PC-3 (cell line): ENCODE measurements at regions not wholly inside any gene's neighbourhood (a gene's known extent, or its start where the extent isn't known, plus 50 kb on each side); places are given as distances from the start of the nearest gene placed in this dataset.

Experiments used
- ATAC-seq: fragments of 200-7000 bp; cut with Tn5 transposase; 2 replicates; pipeline ENCODE4 v1.9.1; 2020; ENCODE audit warnings: mild to moderate bottlenecking, moderate library complexity
- BruUV-seq: library from RNA; stranded (reverse); fragments of 400-500 nt; replicated peaks from 2 replicates; lab custom pipeline; 2021; lab: Mats Ljungman, UMichigan
- CTCF ChIA-PET: fragments of 300-600 bp; sonication (Branson Sonifier 250); formaldehyde crosslinking; loops from one replicate; lab custom pipeline; 2022; ENCODE audit warnings: antibody characterized with exemption; lab: Charles Lee
- POLR2A ChIA-PET: fragments of 300-600 bp; sonication (Branson Sonifier 250); formaldehyde crosslinking; loops from one replicate; lab custom pipeline; 2022; ENCODE audit warnings: antibody characterized with exemption; ENCODE audit not compliant: unreplicated experiment; lab: Charles Lee
- DNase-seq: peaks from one replicate; pipeline ENCODE4 v3.0.0-alpha.2; 2015
- H2AFZ ChIP-seq: fragments of 300-600 bp; sonication (generic); 2 replicates; pipeline ENCODE4 v1.6.0; 2016; ENCODE audit warnings: antibody characterized with exemption, low read length
- H3F3A ChIP-seq: fragments of 300-600 bp; sonication (generic); one replicate; pipeline ENCODE4 v1.6.0; 2017; ENCODE audit warnings: antibody characterized with exemption, low read length, control low read depth, mild to moderate bottlenecking; ENCODE audit not compliant: unreplicated experiment
- H3K27ac ChIP-seq: fragments of 300-600 bp; sonication (generic); 2 replicates; pipeline ENCODE4 v1.5.1; 2016; ENCODE audit warnings: mild to moderate bottlenecking, low read length
- H3K27me3 ChIP-seq: fragments of 300-600 bp; sonication (generic); 2 replicates; pipeline ENCODE4 v1.6.1; 2016; ENCODE audit warnings: low read length, mixed read lengths
- H3K36me3 ChIP-seq: fragments of 300-600 bp; sonication (generic); 2 replicates; pipeline ENCODE4 v1.6.1; 2016; ENCODE audit warnings: low read depth, mixed run types, low read length, mixed read lengths
- H3K4me1 ChIP-seq: fragments of 300-600 bp; sonication (generic); 2 replicates; pipeline ENCODE4 v1.5.1; 2016; ENCODE audit warnings: low read length; ENCODE audit not compliant: insufficient read depth
- H3K4me2 ChIP-seq: fragments of 300-600 bp; sonication (generic); 2 replicates; pipeline ENCODE4 v1.6.0; 2016; ENCODE audit warnings: low read length
- H3K4me3 ChIP-seq: fragments of 300-600 bp; sonication (generic); 2 replicates; pipeline ENCODE4 v1.5.1; 2016; ENCODE audit warnings: mild to moderate bottlenecking, low read length, mixed read lengths
- H3K79me2 ChIP-seq: fragments of 300-600 bp; sonication (generic); 2 replicates; pipeline ENCODE4 v1.6.1; 2017; ENCODE audit warnings: low read length, mixed read lengths
- H3K9ac ChIP-seq: fragments of 300-600 bp; sonication (generic); 2 replicates; pipeline ENCODE4 v1.6.0; 2016; ENCODE audit warnings: mild to moderate bottlenecking, low read length
- H3K9me2 ChIP-seq: fragments of 300-600 bp; sonication (generic); replicated peaks from 2 replicates; pipeline ENCODE4 v1.6.1; 2016; ENCODE audit warnings: mixed run types, low read length, mixed read lengths
- H3K9me3 ChIP-seq: fragments of 300-600 bp; sonication (generic); 2 replicates; pipeline ENCODE4 v1.6.1; 2016; ENCODE audit warnings: low read length, mixed read lengths
- H4K20me1 ChIP-seq: fragments of 300-600 bp; sonication (generic); 2 replicates; pipeline ENCODE4 v1.6.1; 2016; ENCODE audit warnings: low read length, mixed read lengths
- CTCF ChIP-seq: fragments of 300-600 bp; sonication (generic); conservative IDR thresholded peaks from 2 replicates; pipeline ENCODE4 v1.5.1; 2017; ENCODE audit warnings: antibody characterized with exemption, low read depth, mild to moderate bottlenecking, low read length
- EZH2 ChIP-seq: fragments of 300-600 bp; sonication (generic); IDR thresholded peaks from one replicate; pipeline ENCODE4 v1.6.1; 2017; ENCODE audit warnings: antibody characterized with exemption, mild to moderate bottlenecking, low read length; ENCODE audit not compliant: unreplicated experiment
- EZH2phosphoT487 ChIP-seq: fragments of 300-600 bp; sonication (generic); IDR thresholded peaks from 2 replicates; pipeline ENCODE4 v1.6.1; 2018; ENCODE audit warnings: mild to moderate bottlenecking, antibody characterized with exemption, low read length, borderline replicate concordance
- intact Hi-C: fragments of 100-400 bp; cut with micrococcal nuclease; formaldehyde crosslinking; loops from 2 replicates; pipeline ENCODE4 v1.9.0; 2023

GRCh38 chr9:118192807-118193206 lies 488.6 kb downstream of the TLR4 start:
- no peaks in the 10 kb centered on the region for H3K9me2 ChIP-seq
- no peak overlapping the region for H2AFZ ChIP-seq
- ChIA-PET CTCF (no interaction called here), POLR2A (no interaction called here)
- BruUV-seq = no TSS peak
- H3K4me1 ChIP-seq = no peaks in the 10 kb centered on the region
- 0 out of 2 replicates have a peak, but pooled peaks cover 3% of the 10 kb centered on the region for H3K9me3 ChIP-seq
- no peaks in the 10 kb centered on the region for H4K20me1 ChIP-seq
- H3F3A ChIP-seq = no peaks in the 10 kb centered on the region
- H3K27ac ChIP-seq = no peak overlapping the region
- H3K4me2 ChIP-seq = no peak overlapping the region
- TF ChIP-seq EZH2 (no peak), CTCF (no peak), EZH2phosphoT487 (no peak)
- H3K36me3 ChIP-seq = no peaks in the 10 kb centered on the region
- no peaks in the 10 kb centered on the region for H3K79me2 ChIP-seq
- DNase-seq (no peak), ATAC-seq (no peak)
- intact Hi-C loops = no loop called here
- no peak overlapping the region for H3K9ac ChIP-seq
- no peak overlapping the region for H3K4me3 ChIP-seq
- H3K27me3 ChIP-seq = no peaks in the 10 kb centered on the region

- H3K27ac ChIP-seq = no peak overlapping the region
- DNase-seq (no peak), ATAC-seq (no peak)
- H3K4me3 ChIP-seq = no peak overlapping the region
- H3F3A ChIP-seq = no peaks in the 10 kb centered on the region
- CTCF ChIA-PET = no interaction called here
- intact Hi-C loops = no loop called here
- H3K79me2 ChIP-seq = no peaks in the 10 kb centered on the region
- no peak for TF ChIP-seq CTCF
- TF ChIP-seq EZH2 = no peak
- TF ChIP-seq EZH2phosphoT487 = no peak
- BruUV-seq = no TSS peak
- H3K36me3 ChIP-seq = no peaks in the 10 kb centered on the region
- H2AFZ ChIP-seq = no peak overlapping the region
- H3K4me1 ChIP-seq = no peaks in the 10 kb centered on the region
- H4K20me1 ChIP-seq = no peaks in the 10 kb centered on the region
- no peak overlapping the region for H3K9ac ChIP-seq
- H3K4me2 ChIP-seq = no peak overlapping the region
- POLR2A ChIA-PET = no interaction called here
- H3K9me3 ChIP-seq = no peaks in the 10 kb centered on the region
- H3K9me2 ChIP-seq = no peaks in the 10 kb centered on the region
- no peaks in the 10 kb centered on the region for H3K27me3 ChIP-seq
These were observed 505.1 kb downstream of the TLR4 start for GRCh38 chr9:118209343-118209742.

- Histone ChIP-seq H3K36me3 (no peaks in the 10 kb centered on the region), H3F3A (no peaks in the 10 kb centered on the region), H3K9ac (no peak overlapping the region), H3K4me1 (no peaks in the 10 kb centered on the region), H2AFZ (no peak overlapping the region), H3K4me3 (no peak overlapping the region), H3K79me2 (no peaks in the 10 kb centered on the region), H3K4me2 (no peak overlapping the region), H3K27ac (no peak overlapping the region), H3K27me3 (no peaks in the 10 kb centered on the region), H3K9me2 (no peaks in the 10 kb centered on the region), H4K20me1 (no peaks in the 10 kb centered on the region), H3K9me3 (no peaks in the 10 kb centered on the region)
- intact Hi-C loops = no loop called here
- ATAC-seq (no peak), DNase-seq (no peak)
- TF ChIP-seq EZH2 = no peak
- TF ChIP-seq EZH2phosphoT487 = no peak
- TF ChIP-seq CTCF = no peak
- ChIA-PET CTCF (no interaction called here), POLR2A (no interaction called here)
- BruUV-seq = no TSS peak
These were observed 511.3 kb downstream of the TLR4 start for GRCh38 chr9:118215549-118215948.
